ENCODE measurements at regions not wholly inside any gene's neighbourhood (a gene's known extent, or its start where the extent isn't known, plus 50 kb on each side); places are given as distances from the start of the nearest gene placed in this dataset.

DNA sequence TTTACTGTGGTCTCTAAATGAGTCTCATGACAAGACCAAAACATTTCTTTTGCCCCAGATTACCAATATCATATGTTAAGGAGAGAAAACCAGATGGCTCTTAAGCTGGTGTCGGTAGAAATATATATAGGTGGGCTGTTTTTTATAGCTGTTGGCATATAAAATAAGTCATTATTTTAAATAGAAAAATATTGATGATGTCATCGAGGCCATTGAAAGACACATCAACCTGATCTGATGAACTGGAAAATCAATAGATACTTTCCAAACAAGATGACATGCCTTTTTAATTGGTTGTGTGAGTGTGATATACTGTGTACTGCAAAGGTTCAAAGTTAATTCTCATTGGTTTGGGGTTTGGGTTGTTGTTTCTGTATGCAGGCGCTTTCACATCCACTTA, 617.3 kb downstream of the CCDC171 start:
- TF ChIP-seq, protein P1, sequence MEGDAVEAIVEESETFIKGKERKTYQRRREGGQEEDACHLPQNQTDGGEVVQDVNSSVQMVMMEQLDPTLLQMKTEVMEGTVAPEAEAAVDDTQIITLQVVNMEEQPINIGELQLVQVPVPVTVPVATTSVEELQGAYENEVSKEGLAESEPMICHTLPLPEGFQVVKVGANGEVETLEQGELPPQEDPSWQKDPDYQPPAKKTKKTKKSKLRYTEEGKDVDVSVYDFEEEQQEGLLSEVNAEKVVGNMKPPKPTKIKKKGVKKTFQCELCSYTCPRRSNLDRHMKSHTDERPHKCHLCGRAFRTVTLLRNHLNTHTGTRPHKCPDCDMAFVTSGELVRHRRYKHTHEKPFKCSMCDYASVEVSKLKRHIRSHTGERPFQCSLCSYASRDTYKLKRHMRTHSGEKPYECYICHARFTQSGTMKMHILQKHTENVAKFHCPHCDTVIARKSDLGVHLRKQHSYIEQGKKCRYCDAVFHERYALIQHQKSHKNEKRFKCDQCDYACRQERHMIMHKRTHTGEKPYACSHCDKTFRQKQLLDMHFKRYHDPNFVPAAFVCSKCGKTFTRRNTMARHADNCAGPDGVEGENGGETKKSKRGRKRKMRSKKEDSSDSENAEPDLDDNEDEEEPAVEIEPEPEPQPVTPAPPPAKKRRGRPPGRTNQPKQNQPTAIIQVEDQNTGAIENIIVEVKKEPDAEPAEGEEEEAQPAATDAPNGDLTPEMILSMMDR (IDR thresholded peaks at IDR 0.05 in 2 of 3, conservative IDR thresholded peaks at IDR 0.05 in 1 of 3; ENCODE audit: borderline replicate concordance in 1 of 3, insufficient read depth in 1 of 3, low read depth in 2 of 3, low read length in 2 of 3): no peak
- no peak for TF ChIP-seq ELF1 (IDR thresholded peaks at IDR 0.05; ENCODE audit: borderline replicate concordance, low read depth)
- no peak for TF ChIP-seq ZNF274 (IDR thresholded peaks at IDR 0.05; ENCODE audit: low read depth, low read length)
- no peak for TF ChIP-seq EZH2phosphoT487 (IDR thresholded peaks at IDR 0.05; ENCODE audit: borderline replicate concordance)
- TF ChIP-seq, protein P2, sequence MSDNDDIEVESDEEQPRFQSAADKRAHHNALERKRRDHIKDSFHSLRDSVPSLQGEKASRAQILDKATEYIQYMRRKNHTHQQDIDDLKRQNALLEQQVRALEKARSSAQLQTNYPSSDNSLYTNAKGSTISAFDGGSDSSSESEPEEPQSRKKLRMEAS (IDR thresholded peaks at IDR 0.05): no peak
- TF ChIP-seq POLR2A (IDR thresholded peaks at IDR 0.05; ENCODE audit: borderline replicate concordance, extremely low read depth, insufficient read depth, insufficient read length): no peak
- no peak for TF ChIP-seq EGR1 (IDR thresholded peaks at IDR 0.05; ENCODE audit: low read depth)
- no peak for TF ChIP-seq POLR2AphosphoS5 (IDR thresholded peaks at IDR 0.05; ENCODE audit: low read depth, low read length)
- TF ChIP-seq SIN3A (IDR thresholded peaks at IDR 0.05; ENCODE audit: low read depth): no peak
- no peak for TF ChIP-seq YY1 (IDR thresholded peaks at IDR 0.05; ENCODE audit: extremely low read depth, insufficient replicate concordance, low read depth, low read length)
- TF ChIP-seq EZH2 (IDR thresholded peaks at IDR 0.05): no peak
- TF ChIP-seq, protein P3, sequence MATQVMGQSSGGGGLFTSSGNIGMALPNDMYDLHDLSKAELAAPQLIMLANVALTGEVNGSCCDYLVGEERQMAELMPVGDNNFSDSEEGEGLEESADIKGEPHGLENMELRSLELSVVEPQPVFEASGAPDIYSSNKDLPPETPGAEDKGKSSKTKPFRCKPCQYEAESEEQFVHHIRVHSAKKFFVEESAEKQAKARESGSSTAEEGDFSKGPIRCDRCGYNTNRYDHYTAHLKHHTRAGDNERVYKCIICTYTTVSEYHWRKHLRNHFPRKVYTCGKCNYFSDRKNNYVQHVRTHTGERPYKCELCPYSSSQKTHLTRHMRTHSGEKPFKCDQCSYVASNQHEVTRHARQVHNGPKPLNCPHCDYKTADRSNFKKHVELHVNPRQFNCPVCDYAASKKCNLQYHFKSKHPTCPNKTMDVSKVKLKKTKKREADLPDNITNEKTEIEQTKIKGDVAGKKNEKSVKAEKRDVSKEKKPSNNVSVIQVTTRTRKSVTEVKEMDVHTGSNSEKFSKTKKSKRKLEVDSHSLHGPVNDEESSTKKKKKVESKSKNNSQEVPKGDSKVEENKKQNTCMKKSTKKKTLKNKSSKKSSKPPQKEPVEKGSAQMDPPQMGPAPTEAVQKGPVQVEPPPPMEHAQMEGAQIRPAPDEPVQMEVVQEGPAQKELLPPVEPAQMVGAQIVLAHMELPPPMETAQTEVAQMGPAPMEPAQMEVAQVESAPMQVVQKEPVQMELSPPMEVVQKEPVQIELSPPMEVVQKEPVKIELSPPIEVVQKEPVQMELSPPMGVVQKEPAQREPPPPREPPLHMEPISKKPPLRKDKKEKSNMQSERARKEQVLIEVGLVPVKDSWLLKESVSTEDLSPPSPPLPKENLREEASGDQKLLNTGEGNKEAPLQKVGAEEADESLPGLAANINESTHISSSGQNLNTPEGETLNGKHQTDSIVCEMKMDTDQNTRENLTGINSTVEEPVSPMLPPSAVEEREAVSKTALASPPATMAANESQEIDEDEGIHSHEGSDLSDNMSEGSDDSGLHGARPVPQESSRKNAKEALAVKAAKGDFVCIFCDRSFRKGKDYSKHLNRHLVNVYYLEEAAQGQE (IDR thresholded peaks at IDR 0.05; ENCODE audit: low read depth): no peak
- TF ChIP-seq, protein P4, sequence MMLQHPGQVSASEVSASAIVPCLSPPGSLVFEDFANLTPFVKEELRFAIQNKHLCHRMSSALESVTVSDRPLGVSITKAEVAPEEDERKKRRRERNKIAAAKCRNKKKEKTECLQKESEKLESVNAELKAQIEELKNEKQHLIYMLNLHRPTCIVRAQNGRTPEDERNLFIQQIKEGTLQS (IDR thresholded peaks at IDR 0.05): no peak
